ENCODE measurements at regions not wholly inside any gene's neighbourhood (a gene's known extent, or its start where the extent isn't known, plus 50 kb on each side); places are given as distances from the start of the nearest gene placed in this dataset.

- no peak for TF ChIP-seq Cebpa-rat (IDR thresholded peaks at IDR 0.05)
- Histone ChIP-seq H3K4me1 (peaks cover 6% of the 10 kb centered on the region; the same call in 1 of the 2 replicates), H3K27ac (no peak overlapping the region), H3K27me3 (no peaks in the 10 kb centered on the region), H4K20me1 (no peaks in the 10 kb centered on the region), H3K9me3 (no peaks in the 10 kb centered on the region), H3K4me2 (no peak overlapping the region), H3K9ac (no peak overlapping the region), H3K36me3 (no peaks in the 10 kb centered on the region), H3K4me3 (no peak overlapping the region)
Observed at GRCh38 chr11:92859156-92859690, 110.2 kb upstream of the MTNR1B start.

- Histone ChIP-seq H3K27ac (no peak overlapping the region), H3K4me3 (no peak overlapping the region), H3K36me3 (no peaks in the 10 kb centered on the region), H3K9ac (no peak overlapping the region), H3K9me3 (no peaks in the 10 kb centered on the region), H4K20me1 (no peaks in the 10 kb centered on the region), H3K27me3 (no peaks in the 10 kb centered on the region), H3K4me1 (no peaks in the 10 kb centered on the region), H3K4me2 (no peak overlapping the region)
- no peak for TF ChIP-seq Cebpa-rat (IDR thresholded peaks at IDR 0.05)
Observed at GRCh38 chr11:92861634-92862033, 107.8 kb upstream of the MTNR1B start.

GRCh38 chr11:92865352-92865751, 104.1 kb upstream of the MTNR1B start:
- no peak overlapping the region for H3K4me2 ChIP-seq
- H3K9ac ChIP-seq = no peak overlapping the region
- H3K27me3 ChIP-seq = no peaks in the 10 kb centered on the region
- no peak overlapping the region for H3K4me3 ChIP-seq
- no peak overlapping the region for H3K27ac ChIP-seq
- H3K4me1 ChIP-seq = no peaks in the 10 kb centered on the region
- H3K9me3 ChIP-seq = no peaks in the 10 kb centered on the region
- H4K20me1 ChIP-seq = no peaks in the 10 kb centered on the region
- no peak for TF ChIP-seq Cebpa-rat (IDR thresholded peaks at IDR 0.05)
- H3K36me3 ChIP-seq = no peaks in the 10 kb centered on the region

- H3K4me3 ChIP-seq = no peak overlapping the region
- no peaks in the 10 kb centered on the region for H4K20me1 ChIP-seq
- TF ChIP-seq Cebpa-rat (IDR thresholded peaks at IDR 0.05) = no peak
- H3K27me3 ChIP-seq = no peaks in the 10 kb centered on the region
- H3K4me2 ChIP-seq = no peak overlapping the region
- H3K9ac ChIP-seq = no peak overlapping the region
- H3K27ac ChIP-seq = no peak overlapping the region
- H3K9me3 ChIP-seq = no peaks in the 10 kb centered on the region
- no peaks in the 10 kb centered on the region for H3K36me3 ChIP-seq
- H3K4me1 ChIP-seq = no peaks in the 10 kb centered on the region
Observed at GRCh38 chr11:92866679-92867282, 102.7 kb upstream of the MTNR1B start.

- H3K4me1 ChIP-seq = no peaks in the 10 kb centered on the region
- H3K36me3 ChIP-seq = no peaks in the 10 kb centered on the region
- no peak for TF ChIP-seq Cebpa-rat (IDR thresholded peaks at IDR 0.05)
- H3K27ac ChIP-seq = no peak overlapping the region
- H3K9ac ChIP-seq = no peak overlapping the region
- H3K27me3 ChIP-seq = no peaks in the 10 kb centered on the region
- no peak overlapping the region for H3K4me3 ChIP-seq
- H4K20me1 ChIP-seq = no peaks in the 10 kb centered on the region
- no peaks in the 10 kb centered on the region for H3K9me3 ChIP-seq
- no peak overlapping the region for H3K4me2 ChIP-seq
Observed at GRCh38 chr11:92867913-92868619, 101.4 kb upstream of the MTNR1B start.

- Histone ChIP-seq H3K27ac (no peak overlapping the region), H3K27me3 (no peaks in the 10 kb centered on the region), H3K36me3 (no peaks in the 10 kb centered on the region), H3K4me2 (no peak overlapping the region), H3K4me1 (no peaks in the 10 kb centered on the region), H3K9me3 (no peaks in the 10 kb centered on the region), H3K9ac (no peak overlapping the region), H3K4me3 (no peak overlapping the region), H4K20me1 (no peaks in the 10 kb centered on the region)
- TF ChIP-seq Cebpa-rat (IDR thresholded peaks at IDR 0.05) = no peak
Observed at GRCh38 chr11:92869716-92870115, 99.7 kb upstream of the MTNR1B start.

- no peaks in the 10 kb centered on the region for H3K27me3 ChIP-seq
- TF ChIP-seq Cebpa-rat (IDR thresholded peaks at IDR 0.05) = no peak
- H4K20me1 ChIP-seq = no peaks in the 10 kb centered on the region
Observed at GRCh38 chr11:92870196-92870832, 99.1 kb upstream of the MTNR1B start.

GRCh38 chr11:92873551-92873950, 95.9 kb upstream of the MTNR1B start:
- no peak overlapping the region for H3K9ac ChIP-seq
- H3K27ac ChIP-seq = no peak overlapping the region
- no peak for TF ChIP-seq Cebpa-rat (IDR thresholded peaks at IDR 0.05)
- no peaks in the 10 kb centered on the region for H3K9me3 ChIP-seq
- H3K36me3 ChIP-seq = no peaks in the 10 kb centered on the region
- H3K27me3 ChIP-seq = no peaks in the 10 kb centered on the region
- H3K4me2 ChIP-seq = no peak overlapping the region
- no peaks in the 10 kb centered on the region for H4K20me1 ChIP-seq
- H3K4me1 ChIP-seq = no peaks in the 10 kb centered on the region
- no peak overlapping the region for H3K4me3 ChIP-seq

More at GRCh38 chr11:92870196-92870832, 99.1 kb upstream of the MTNR1B start:
- H3K36me3 ChIP-seq = no peaks in the 10 kb centered on the region
- H3K4me2 ChIP-seq = no peak overlapping the region
- H3K27ac ChIP-seq = no peak overlapping the region
- H3K9me3 ChIP-seq = no peaks in the 10 kb centered on the region
- H3K9ac ChIP-seq = no peak overlapping the region
- H3K4me3 ChIP-seq = no peak overlapping the region
- H3K4me1 ChIP-seq = no peaks in the 10 kb centered on the region

- TF ChIP-seq Cebpa-rat (IDR thresholded peaks at IDR 0.05) = no peak
- H3K36me3 ChIP-seq = no peaks in the 10 kb centered on the region
- no peaks in the 10 kb centered on the region for H3K9me3 ChIP-seq
- no peak overlapping the region for H3K27ac ChIP-seq
- H3K27me3 ChIP-seq = no peaks in the 10 kb centered on the region
- H3K9ac ChIP-seq = no peak overlapping the region
- H3K4me2 ChIP-seq = no peak overlapping the region
- H3K4me3 ChIP-seq = no peak overlapping the region
- no peaks in the 10 kb centered on the region for H4K20me1 ChIP-seq
- no peaks in the 10 kb centered on the region for H3K4me1 ChIP-seq
Observed at GRCh38 chr11:92875473-92875872, 94.0 kb upstream of the MTNR1B start.

- Histone ChIP-seq H3K36me3 (no peaks in the 10 kb centered on the region), H3K27me3 (no peaks in the 10 kb centered on the region), H3K9me3 (peaks cover 9% of the 10 kb centered on the region; the same call in 1 of the 2 replicates), H3K4me3 (no peak overlapping the region), H4K20me1 (no peaks in the 10 kb centered on the region), H3K27ac (no peak overlapping the region), H3K4me2 (no peak overlapping the region), H3K9ac (no peak overlapping the region), H3K4me1 (no peaks in the 10 kb centered on the region)
- TF ChIP-seq Cebpa-rat (IDR thresholded peaks at IDR 0.05) = no peak
Observed at GRCh38 chr11:92879086-92879485, 90.4 kb upstream of the MTNR1B start.

Measured in BLaER1 (cell line).